OCI-LY1 (cell line): ENCODE measurements at regions not wholly inside any gene's neighbourhood (a gene's known extent, or its start where the extent isn't known, plus 50 kb on each side); places are given as distances from the start of the nearest gene placed in this dataset.

ENCODE experiments used
- H2AFZ ChIP-seq: fragments of 200-600 bp; sonication (generic), shearing (Covaris generic); 2 replicates; pipeline ENCODE4 v1.6.0; 2014; ENCODE audit warnings: antibody characterized with exemption, mild to moderate bottlenecking, low read length
- H3F3A ChIP-seq: fragments of 200-600 bp; sonication (generic), shearing (Covaris generic); 2 replicates; pipeline ENCODE4 v1.6.0; 2014; ENCODE audit warnings: mild to moderate bottlenecking, antibody characterized with exemption, low read length, moderate library complexity; ENCODE audit not compliant: insufficient read depth
- H3K27ac ChIP-seq: fragments of 200-600 bp; sonication (generic); 2 replicates; pipeline ENCODE4 v1.5.1; 2014; ENCODE audit warnings: low read length, mixed run types, mild to moderate bottlenecking, low read depth; ENCODE audit not compliant: poor library complexity, severe bottlenecking
- H3K27me3 ChIP-seq: fragments of 200-600 bp; sonication (generic); 2 replicates; pipeline ENCODE4 v1.6.0; 2014; ENCODE audit warnings: antibody characterized with exemption, mild to moderate bottlenecking, low read length, moderate library complexity; ENCODE audit not compliant: insufficient read depth
- H3K36me3 ChIP-seq: fragments of 200-600 bp; sonication (generic); 2 replicates; pipeline ENCODE4 v1.6.1; 2014; ENCODE audit warnings: mild to moderate bottlenecking, antibody characterized with exemption, low read length, moderate library complexity, mixed read lengths; ENCODE audit not compliant: insufficient read depth
- H3K4me1 ChIP-seq: fragments of 200-600 bp; sonication (generic); 2 replicates; pipeline ENCODE4 v1.5.1; 2014; ENCODE audit warnings: mild to moderate bottlenecking, low read length, moderate library complexity; ENCODE audit not compliant: insufficient read depth, severe bottlenecking
- H3K4me2 ChIP-seq: fragments of 200-600 bp; sonication (generic), shearing (Covaris generic); 2 replicates; pipeline ENCODE4 v1.6.1; 2014; ENCODE audit warnings: low read length
- H3K4me3 ChIP-seq: fragments of 200-600 bp; sonication (generic); 2 replicates; pipeline ENCODE4 v1.5.1; 2014; ENCODE audit warnings: low read length, low read depth, mild to moderate bottlenecking, mixed read lengths; ENCODE audit not compliant: poor library complexity, severe bottlenecking
- H3K79me2 ChIP-seq: fragments of 200-600 bp; shearing (Covaris generic); 2 replicates; pipeline ENCODE4 v1.6.1; 2016; ENCODE audit warnings: mixed run types, low read length, mixed read lengths; ENCODE audit not compliant: insufficient read depth
- H3K9ac ChIP-seq: fragments of 200-600 bp; sonication (generic), shearing (Covaris generic); 2 replicates; pipeline ENCODE4 v1.6.1; 2014; ENCODE audit warnings: mild to moderate bottlenecking, low read length, mixed read lengths
- H3K9me2 ChIP-seq: fragments of 200-600 bp; sonication (generic), shearing (Covaris generic); 2 replicates; pipeline ENCODE4 v1.6.1; 2014; ENCODE audit warnings: low read depth, mild to moderate bottlenecking, low read length, mixed read lengths
- H3K9me3 ChIP-seq: fragments of 200-600 bp; shearing (Covaris generic); 2 replicates; pipeline ENCODE4 v1.6.1; 2014; ENCODE audit warnings: low read length, mixed read lengths
- H4K20me1 ChIP-seq: fragments of 200-600 bp; sonication (generic), shearing (Covaris generic); 2 replicates; pipeline ENCODE4 v1.6.0; 2016; ENCODE audit warnings: mild to moderate bottlenecking, low read length; ENCODE audit not compliant: insufficient read depth
- EZH2 ChIP-seq: fragments of 200-600 bp; sonication (generic), shearing (Covaris generic); IDR thresholded peaks from 2 replicates; pipeline ENCODE4 v1.8.0; 2017; ENCODE audit warnings: borderline replicate concordance, mixed run types, mild to moderate bottlenecking, antibody characterized with exemption, low read length, moderate library complexity, mixed read lengths
- TF ChIP-seq, protein P1 (sequence below): fragments of 200-600 bp; sonication (generic), shearing (Covaris generic); IDR thresholded peaks from 2 replicates; pipeline ENCODE4 v1.5.1; 2017; ENCODE audit warnings: mild to moderate bottlenecking, antibody characterized with exemption, low read length, moderate library complexity, mixed read lengths

DNA sequence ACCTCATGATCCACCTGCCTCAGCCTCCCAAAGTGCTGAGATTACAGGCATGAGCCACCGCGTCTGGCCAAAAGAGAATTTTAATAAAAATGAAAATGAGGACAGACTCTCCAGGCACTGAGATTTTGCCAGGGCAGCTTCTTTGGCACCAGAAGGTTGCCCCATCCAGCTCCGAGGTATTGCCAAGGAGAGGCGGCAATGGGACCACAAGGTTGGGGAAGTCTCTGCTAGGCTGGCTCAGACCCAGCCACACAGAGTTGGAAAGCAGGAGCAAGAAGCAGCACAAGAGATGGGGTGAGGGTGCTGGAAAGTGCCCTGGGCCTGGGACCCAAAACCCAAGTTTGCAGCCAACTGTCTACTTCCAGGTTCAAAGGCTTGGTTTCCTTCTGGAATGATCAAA lies 200.9 kb downstream of the HHIPL2 start:
- Histone ChIP-seq H2AFZ (no peak overlapping the region), H3K4me1 (no peaks in the 10 kb centered on the region), H3K4me2 (no peak overlapping the region), H3K27me3 (no peaks in the 10 kb centered on the region), H3K36me3 (no peaks in the 10 kb centered on the region), H3K9me3 (no peaks in the 10 kb centered on the region), H3K27ac (no peak overlapping the region), H3K9ac (no peak overlapping the region), H3K4me3 (no peak overlapping the region), H3K9me2 (no peaks in the 10 kb centered on the region), H3K79me2 (no peaks in the 10 kb centered on the region), H3F3A (no peaks in the 10 kb centered on the region), H4K20me1 (no peaks in the 10 kb centered on the region)
- TF ChIP-seq, protein P1, sequence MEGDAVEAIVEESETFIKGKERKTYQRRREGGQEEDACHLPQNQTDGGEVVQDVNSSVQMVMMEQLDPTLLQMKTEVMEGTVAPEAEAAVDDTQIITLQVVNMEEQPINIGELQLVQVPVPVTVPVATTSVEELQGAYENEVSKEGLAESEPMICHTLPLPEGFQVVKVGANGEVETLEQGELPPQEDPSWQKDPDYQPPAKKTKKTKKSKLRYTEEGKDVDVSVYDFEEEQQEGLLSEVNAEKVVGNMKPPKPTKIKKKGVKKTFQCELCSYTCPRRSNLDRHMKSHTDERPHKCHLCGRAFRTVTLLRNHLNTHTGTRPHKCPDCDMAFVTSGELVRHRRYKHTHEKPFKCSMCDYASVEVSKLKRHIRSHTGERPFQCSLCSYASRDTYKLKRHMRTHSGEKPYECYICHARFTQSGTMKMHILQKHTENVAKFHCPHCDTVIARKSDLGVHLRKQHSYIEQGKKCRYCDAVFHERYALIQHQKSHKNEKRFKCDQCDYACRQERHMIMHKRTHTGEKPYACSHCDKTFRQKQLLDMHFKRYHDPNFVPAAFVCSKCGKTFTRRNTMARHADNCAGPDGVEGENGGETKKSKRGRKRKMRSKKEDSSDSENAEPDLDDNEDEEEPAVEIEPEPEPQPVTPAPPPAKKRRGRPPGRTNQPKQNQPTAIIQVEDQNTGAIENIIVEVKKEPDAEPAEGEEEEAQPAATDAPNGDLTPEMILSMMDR = no peak
- TF ChIP-seq EZH2 = no peak

DNA sequence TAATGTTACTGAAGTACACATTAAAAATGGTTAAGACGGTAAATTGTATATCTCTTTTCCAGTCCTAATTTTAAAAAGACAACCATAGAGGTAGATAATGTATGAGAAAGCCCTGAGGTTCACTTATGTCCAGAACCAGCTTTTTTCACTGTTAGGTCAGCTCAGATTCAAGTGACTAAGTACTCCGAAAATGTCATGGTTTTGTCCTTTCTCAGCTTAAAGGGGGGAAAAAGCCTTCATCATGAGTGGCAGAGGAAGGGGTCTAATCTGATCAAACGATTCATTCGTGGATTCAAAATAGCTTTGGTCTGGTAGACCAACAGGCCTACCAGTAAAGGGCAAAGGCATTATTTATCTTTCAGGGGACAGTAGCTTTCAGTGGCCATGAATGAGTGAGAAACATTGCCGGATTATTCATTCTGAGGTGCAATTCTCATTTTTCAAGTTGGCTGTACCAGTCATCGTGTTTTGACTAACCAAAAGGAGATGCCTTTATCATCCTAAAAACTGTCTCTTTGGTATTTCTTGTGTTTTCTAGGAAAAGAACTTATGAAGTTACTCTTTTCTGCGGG lies 208.4 kb downstream of the HHIPL2 start:
- Histone ChIP-seq H3K27ac (no peak overlapping the region), H3K27me3 (no peaks in the 10 kb centered on the region), H3K9ac (no peak overlapping the region), H3K4me3 (no peak overlapping the region), H3F3A (no peaks in the 10 kb centered on the region), H3K4me1 (no peaks in the 10 kb centered on the region), H3K36me3 (no peaks in the 10 kb centered on the region), H2AFZ (no peak overlapping the region), H4K20me1 (no peaks in the 10 kb centered on the region), H3K9me3 (no peaks in the 10 kb centered on the region), H3K4me2 (no peak overlapping the region), H3K9me2 (no peaks in the 10 kb centered on the region), H3K79me2 (no peaks in the 10 kb centered on the region)
- TF ChIP-seq, protein P1 = no peak
- TF ChIP-seq EZH2 = no peak

DNA sequence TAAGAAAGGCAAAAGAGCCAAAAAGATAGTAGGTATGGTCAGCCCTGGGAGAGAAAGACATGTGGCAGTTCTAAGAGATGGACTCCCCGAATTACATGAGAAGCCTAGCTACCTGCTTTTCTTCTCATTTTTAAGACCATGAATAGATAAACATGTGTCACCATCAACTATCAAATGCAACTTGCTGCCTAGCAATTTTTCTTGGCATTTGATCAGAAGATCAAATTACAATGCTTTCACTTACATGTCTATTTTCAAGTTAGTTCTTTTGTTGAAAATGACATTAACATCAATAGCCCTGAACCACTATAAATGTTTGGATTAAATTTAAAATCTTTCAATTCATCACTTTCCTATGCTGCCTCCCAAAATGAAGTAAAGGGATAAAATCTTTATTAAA lies 212.3 kb downstream of the HHIPL2 start:
- Histone ChIP-seq H3K4me3 (no peak overlapping the region), H3K79me2 (no peaks in the 10 kb centered on the region), H4K20me1 (no peaks in the 10 kb centered on the region), H3K9ac (no peak overlapping the region), H3K4me2 (no peak overlapping the region), H3K36me3 (no peaks in the 10 kb centered on the region), H3K4me1 (no peaks in the 10 kb centered on the region), H3K27me3 (no peaks in the 10 kb centered on the region), H2AFZ (no peak overlapping the region), H3K9me2 (no peaks in the 10 kb centered on the region), H3K27ac (no peak overlapping the region), H3F3A (no peaks in the 10 kb centered on the region), H3K9me3 (no peaks in the 10 kb centered on the region)
- no peak for TF ChIP-seq EZH2
- TF ChIP-seq, protein P1 = no peak
